Smooth muscle cell (in vitro differentiated cells): ENCODE measurements at regions not wholly inside any gene's neighbourhood (a gene's known extent, or its start where the extent isn't known, plus 50 kb on each side); places are given as distances from the start of the nearest gene placed in this dataset.

ENCODE experiments used
- DNase-seq: peaks from one replicate; lab custom pipeline; 2025; ENCODE audit not compliant: unreplicated experiment; lab: John Stamatoyannopoulos, UW
- H2AFZ ChIP-seq: fragments of 200-600 bp; sonication (generic); 2 replicates; pipeline ENCODE4 v1.6.0; 2016; ENCODE audit warnings: antibody characterized with exemption, low read depth, mild to moderate bottlenecking
- H3F3A ChIP-seq: fragments of 200-600 bp; sonication (generic); 2 replicates; pipeline ENCODE4 v1.6.0; 2017; ENCODE audit warnings: antibody characterized with exemption, low read depth
- H3K27ac ChIP-seq: fragments of 200-600 bp; sonication (generic); 2 replicates; pipeline ENCODE4 v1.5.1; 2016; ENCODE audit warnings: low read depth, mild to moderate bottlenecking
- H3K27me3 ChIP-seq: fragments of 200-600 bp; sonication (generic); 2 replicates; pipeline ENCODE4 v1.6.1; 2016; ENCODE audit warnings: low read depth, mild to moderate bottlenecking
- H3K36me3 ChIP-seq: fragments of 200-600 bp; sonication (generic); 2 replicates; pipeline ENCODE4 v1.5.1; 2016; ENCODE audit warnings: low read depth
- H3K4me1 ChIP-seq: fragments of 200-600 bp; sonication (generic); 2 replicates; pipeline ENCODE4 v1.5.1; 2016; ENCODE audit warnings: low read depth
- H3K4me2 ChIP-seq: fragments of 200-600 bp; sonication (generic); 2 replicates; pipeline ENCODE4 v1.6.0; 2016; ENCODE audit warnings: mild to moderate bottlenecking
- H3K4me3 ChIP-seq: fragments of 200-600 bp; sonication (generic); 2 replicates; pipeline ENCODE4 v1.5.1; 2016; ENCODE audit warnings: mild to moderate bottlenecking
- H3K79me2 ChIP-seq: fragments of 200-600 bp; sonication (generic); 2 replicates; pipeline ENCODE4 v1.6.0; 2016; ENCODE audit warnings: low read depth, mild to moderate bottlenecking
- H3K9ac ChIP-seq: fragments of 200-600 bp; sonication (generic); 2 replicates; pipeline ENCODE4 v1.6.0; 2016; ENCODE audit warnings: low read depth
- H3K9me3 ChIP-seq: fragments of 200-600 bp; sonication (generic); replicated peaks from 2 replicates; pipeline ENCODE4 v1.5.1; 2016; ENCODE audit warnings: low read depth
- H4K20me1 ChIP-seq: fragments of 200-600 bp; sonication (generic); 2 replicates; pipeline ENCODE4 v1.6.0; 2016; ENCODE audit warnings: low read depth
- WGBS: methylation state at CpG from one replicate; pipeline ENCODE4 v1.1.7; 2016; ENCODE audit warnings: low lambda C conversion rate; 5-methylcytosine and 5-hydroxymethylcytosine counted together
- TF ChIP-seq, protein P1 (sequence below): fragments of 200-600 bp; sonication (generic); IDR thresholded peaks from 2 replicates; pipeline ENCODE4 v1.5.1; 2017; ENCODE audit warnings: borderline replicate concordance, mild to moderate bottlenecking, antibody characterized with exemption; ENCODE audit not compliant: insufficient read depth, poor library complexity, severe bottlenecking

DNA sequence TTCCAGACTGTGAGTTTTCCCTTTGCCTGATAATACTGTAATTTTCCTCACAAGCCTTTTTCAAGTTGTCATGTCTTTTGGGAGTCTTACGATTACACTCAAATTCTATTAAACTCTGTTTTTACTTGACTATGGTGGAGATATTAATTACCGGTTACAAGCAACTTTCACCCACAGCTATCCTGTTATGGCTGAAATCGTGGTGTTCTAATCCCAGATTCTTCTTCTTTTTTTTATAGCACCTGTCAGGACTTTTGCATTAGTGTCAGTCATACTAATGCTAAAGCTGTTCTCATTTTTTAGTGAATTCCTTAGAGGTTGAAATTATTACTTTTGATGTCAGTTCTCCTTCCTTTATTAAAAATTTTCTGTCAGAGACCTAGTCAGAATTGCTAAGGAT is 187.8 kb upstream of the CSNK1A1L start:
- no peak overlapping the region for H3K4me3 ChIP-seq
- no peaks in the 10 kb centered on the region for H3K36me3 ChIP-seq
- no peaks in the 10 kb centered on the region for H4K20me1 ChIP-seq
- DNase-seq = no peak
- WGBS = 95% methylated on average over 3 of the region's 3 CpGs
- no peak overlapping the region for H3K4me2 ChIP-seq
- H3K27me3 ChIP-seq = no peaks in the 10 kb centered on the region
- no peaks in the 10 kb centered on the region for H3K4me1 ChIP-seq
- TF ChIP-seq, protein P1, sequence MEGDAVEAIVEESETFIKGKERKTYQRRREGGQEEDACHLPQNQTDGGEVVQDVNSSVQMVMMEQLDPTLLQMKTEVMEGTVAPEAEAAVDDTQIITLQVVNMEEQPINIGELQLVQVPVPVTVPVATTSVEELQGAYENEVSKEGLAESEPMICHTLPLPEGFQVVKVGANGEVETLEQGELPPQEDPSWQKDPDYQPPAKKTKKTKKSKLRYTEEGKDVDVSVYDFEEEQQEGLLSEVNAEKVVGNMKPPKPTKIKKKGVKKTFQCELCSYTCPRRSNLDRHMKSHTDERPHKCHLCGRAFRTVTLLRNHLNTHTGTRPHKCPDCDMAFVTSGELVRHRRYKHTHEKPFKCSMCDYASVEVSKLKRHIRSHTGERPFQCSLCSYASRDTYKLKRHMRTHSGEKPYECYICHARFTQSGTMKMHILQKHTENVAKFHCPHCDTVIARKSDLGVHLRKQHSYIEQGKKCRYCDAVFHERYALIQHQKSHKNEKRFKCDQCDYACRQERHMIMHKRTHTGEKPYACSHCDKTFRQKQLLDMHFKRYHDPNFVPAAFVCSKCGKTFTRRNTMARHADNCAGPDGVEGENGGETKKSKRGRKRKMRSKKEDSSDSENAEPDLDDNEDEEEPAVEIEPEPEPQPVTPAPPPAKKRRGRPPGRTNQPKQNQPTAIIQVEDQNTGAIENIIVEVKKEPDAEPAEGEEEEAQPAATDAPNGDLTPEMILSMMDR = no peak
- H3K9ac ChIP-seq = no peak overlapping the region
- H3K9me3 ChIP-seq = no peaks in the 10 kb centered on the region
- no peaks in the 10 kb centered on the region for H3K79me2 ChIP-seq
- no peaks in the 10 kb centered on the region for H3F3A ChIP-seq
- H3K27ac ChIP-seq = no peak overlapping the region
- H2AFZ ChIP-seq = no peak overlapping the region

DNA sequence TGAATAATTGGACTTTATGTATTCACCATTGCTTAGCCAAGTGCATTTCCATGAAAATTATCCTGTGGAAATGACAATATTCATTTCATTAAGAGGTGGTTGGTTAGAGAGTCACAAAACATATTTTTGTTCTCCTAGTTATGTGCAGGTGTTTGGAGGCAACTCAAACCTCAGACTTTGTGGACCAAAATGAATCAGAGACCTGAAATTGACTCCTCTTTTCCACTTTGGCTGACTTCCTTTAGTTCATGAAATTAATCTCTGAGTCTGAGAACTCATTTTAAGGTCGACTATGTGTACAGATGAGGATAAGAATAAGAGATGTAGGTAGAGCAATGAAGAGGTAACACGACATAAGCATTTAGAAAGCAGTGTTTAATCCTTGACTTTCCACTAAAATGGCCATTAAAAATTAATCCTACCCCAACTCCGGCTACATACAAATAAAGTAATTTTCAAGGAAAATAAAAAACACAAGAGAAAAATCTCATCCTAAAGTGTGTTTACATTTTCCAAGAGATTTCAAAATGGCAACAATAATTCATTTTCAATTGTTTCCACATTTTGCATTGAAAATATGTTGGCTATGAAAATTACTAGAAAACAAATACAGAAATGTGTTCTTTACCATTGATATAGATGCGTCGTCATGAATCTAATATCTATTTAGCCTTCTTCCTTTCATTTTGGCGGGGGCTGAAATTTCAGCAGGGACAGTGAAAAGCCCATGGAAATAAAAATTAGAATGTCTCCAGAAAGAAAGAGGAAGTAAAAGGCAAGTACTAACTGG is 185.4 kb upstream of the CSNK1A1L start:
- no peak for DNase-seq
- no peaks in the 10 kb centered on the region for H3K36me3 ChIP-seq

DNA sequence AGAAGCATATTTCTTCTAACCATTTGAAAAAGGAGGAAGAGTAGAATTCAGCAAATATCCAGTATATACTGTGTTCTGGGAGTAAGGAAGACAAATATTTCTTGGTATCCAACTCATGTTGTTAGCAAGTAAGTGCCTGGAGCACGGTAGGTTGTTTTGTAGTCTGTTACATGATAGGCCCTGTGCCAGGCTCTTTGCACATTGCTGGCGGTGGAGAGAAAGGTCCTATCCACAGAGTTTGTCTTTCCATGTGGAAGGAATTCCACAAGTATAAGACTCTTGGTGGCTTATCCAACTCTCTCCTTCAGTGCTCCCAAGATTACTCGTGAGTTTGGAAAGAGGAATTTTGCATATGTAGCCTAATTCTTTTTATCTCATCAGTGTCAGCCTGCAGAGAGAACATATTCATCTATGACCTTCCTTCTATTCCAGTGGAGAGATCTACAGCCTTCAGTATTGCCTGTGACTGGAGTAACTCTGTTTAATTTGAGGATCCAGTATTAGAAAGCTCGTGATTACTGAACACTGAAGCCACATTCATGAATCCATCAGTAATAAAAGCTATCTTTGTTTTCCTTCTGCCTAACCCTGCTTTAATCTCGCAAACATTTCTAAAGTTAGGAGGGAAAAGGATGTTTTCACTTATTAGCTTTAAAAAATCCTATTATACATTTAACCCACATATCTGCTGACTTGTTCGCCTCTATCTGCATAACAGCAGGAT is 183.9 kb upstream of the CSNK1A1L start:
- no peaks in the 10 kb centered on the region for H3K36me3 ChIP-seq
- 87% methylated on average over 6 of the region's 6 CpGs for WGBS
- H3K9ac ChIP-seq = no peak overlapping the region
- TF ChIP-seq, protein P1 = no peak
- no peaks in the 10 kb centered on the region for H3K9me3 ChIP-seq
- no peak for DNase-seq
- H3F3A ChIP-seq = no peaks in the 10 kb centered on the region
- no peaks in the 10 kb centered on the region for H3K4me1 ChIP-seq
- no peaks in the 10 kb centered on the region for H3K27me3 ChIP-seq
- no peak overlapping the region for H3K4me3 ChIP-seq
- no peaks in the 10 kb centered on the region for H4K20me1 ChIP-seq
- no peak overlapping the region for H3K4me2 ChIP-seq
- no peak overlapping the region for H2AFZ ChIP-seq
- H3K27ac ChIP-seq = no peak overlapping the region
- no peaks in the 10 kb centered on the region for H3K79me2 ChIP-seq

More for the DNA sequence above, 185.4 kb upstream of the CSNK1A1L start:
- H3K4me1 ChIP-seq = no peaks in the 10 kb centered on the region
- H3K9me3 ChIP-seq = no peaks in the 10 kb centered on the region
- no peak overlapping the region for H3K4me2 ChIP-seq
- H3F3A ChIP-seq = no peaks in the 10 kb centered on the region
- no peaks in the 10 kb centered on the region for H3K79me2 ChIP-seq
- H4K20me1 ChIP-seq = no peaks in the 10 kb centered on the region
- no peak overlapping the region for H3K4me3 ChIP-seq
- H3K27ac ChIP-seq = no peak overlapping the region
- TF ChIP-seq, protein P1 = no peak
- 93% methylated on average over 6 of the region's 6 CpGs for WGBS
- no peaks in the 10 kb centered on the region for H3K27me3 ChIP-seq
- H3K9ac ChIP-seq = no peak overlapping the region
- H2AFZ ChIP-seq = no peak overlapping the region
